Upper lobe of left lung (tissue), 4 donors: ENCODE measurements at regions not wholly inside any gene's neighbourhood (a gene's known extent, or its start where the extent isn't known, plus 50 kb on each side); places are given as distances from the start of the nearest gene placed in this dataset.

Experiments
- CTCF ChIP-seq, 6 experiments: fragments of 450-650 bp in 4 of 6; fragments of 200-600 bp in 2 of 6; sonication (generic) in 2 of 6; IDR thresholded peaks; one replicate each; pipeline ENCODE4 v1.5.1; 2016 to 2019; ENCODE audit warnings: antibody characterized with exemption in 6 of 6
- EP300 ChIP-seq, 4 donors: sonication (generic); formaldehyde crosslinking; IDR thresholded peaks; one replicate each; pipeline ENCODE4 v1.5.1; 2017; ENCODE audit warnings: antibody characterized with exemption in 4 of 4, control low read depth in 2 of 4
- POLR2A ChIP-seq, 4 donors: fragments of 450-650 bp; IDR thresholded peaks; one replicate each; pipeline ENCODE4 v1.5.1; 2016 to 2017; ENCODE audit warnings: antibody characterized with exemption in 4 of 4, mild to moderate bottlenecking in 2 of 4

DNA sequence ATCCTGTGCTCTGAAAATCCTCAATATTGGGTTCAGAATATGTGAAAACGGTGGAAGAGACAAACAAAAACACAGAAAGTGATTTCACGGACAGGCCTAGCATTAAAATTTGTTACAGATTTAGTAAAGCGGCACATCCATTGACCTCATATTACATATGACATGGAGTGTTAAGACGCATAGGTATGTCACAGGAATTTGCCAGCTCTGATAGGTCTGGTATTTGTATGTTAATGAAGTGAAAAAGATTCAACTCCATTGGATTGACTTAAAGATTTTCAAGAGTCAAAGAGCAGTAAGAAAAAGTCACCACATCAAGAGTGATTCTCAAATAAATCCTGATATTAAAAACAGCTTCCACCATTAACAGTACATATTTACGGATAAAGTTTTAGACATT lies 396.5 kb upstream of the SEMA6A start:
- TF ChIP-seq EP300 (IDR thresholded peaks at IDR 0.05) = no peak
- TF ChIP-seq POLR2A (IDR thresholded peaks at IDR 0.05) = no peak
- TF ChIP-seq CTCF (IDR thresholded peaks at IDR 0.05) = no peak
